ENCODE measurements at regions not wholly inside any gene's neighbourhood (a gene's known extent, or its start where the extent isn't known, plus 50 kb on each side); places are given as distances from the start of the nearest gene placed in this dataset.

- no peak for DNase-seq (ENCODE audit: low read depth)
- Histone ChIP-seq H3K27me3 (ENCODE audit: control insufficient read depth, insufficient read depth, low read length) (no peaks in the 10 kb centered on the region), H3K4me3 (ENCODE audit: low read depth, low read length) (no peak overlapping the region), H3K36me3 (ENCODE audit: control insufficient read depth, insufficient read depth, low read length) (no peaks in the 10 kb centered on the region)
- no peak for TF ChIP-seq CTCF (IDR thresholded peaks at IDR 0.05; ENCODE audit: insufficient read depth, low read length, poor library complexity, severe bottlenecking)
Measured at GRCh38 chrX:149221230-149221629, 283.9 kb downstream of the IDS start.

GRCh38 chrX:149213264-149213663 is 291.8 kb downstream of the IDS start:
- no peak overlapping the region for H3K4me3 ChIP-seq (ENCODE audit: low read depth, low read length)
- no peak for TF ChIP-seq CTCF (IDR thresholded peaks at IDR 0.05; ENCODE audit: insufficient read depth, low read length, poor library complexity, severe bottlenecking)
- no peak for DNase-seq (ENCODE audit: low read depth)
- H3K36me3 ChIP-seq (ENCODE audit: control insufficient read depth, insufficient read depth, low read length) = no peaks in the 10 kb centered on the region
- H3K27me3 ChIP-seq (ENCODE audit: control insufficient read depth, insufficient read depth, low read length) = no peaks in the 10 kb centered on the region

DNA sequence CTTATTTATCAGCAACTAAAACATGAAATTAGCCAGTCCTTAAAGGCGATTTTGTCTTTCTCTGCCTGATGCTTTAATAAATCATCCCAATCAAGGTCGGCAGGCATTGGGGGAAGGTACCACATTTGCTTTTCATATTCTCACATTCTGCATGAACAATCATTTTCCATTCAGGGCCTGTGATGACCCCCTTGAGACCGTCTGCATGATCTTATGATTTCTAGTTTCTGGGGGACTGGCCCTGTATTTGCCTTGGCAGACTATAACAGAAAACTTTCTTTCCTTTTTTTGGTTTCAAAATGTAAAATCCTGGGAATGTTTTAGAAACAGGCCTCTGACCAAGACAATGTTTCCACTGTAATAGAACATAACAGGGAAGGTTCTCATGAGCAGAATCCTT is 296.8 kb downstream of the IDS start:
- no peaks in the 10 kb centered on the region for H3K36me3 ChIP-seq (ENCODE audit: control insufficient read depth, insufficient read depth, low read length)

GRCh38 chrX:149207518-149207917 is 297.6 kb downstream of the IDS start:
- no peak overlapping the region for H3K4me3 ChIP-seq (ENCODE audit: low read depth, low read length)
- TF ChIP-seq CTCF (IDR thresholded peaks at IDR 0.05; ENCODE audit: insufficient read depth, low read length, poor library complexity, severe bottlenecking) = no peak
- DNase-seq (ENCODE audit: low read depth) = no peak
- no peaks in the 10 kb centered on the region for H3K36me3 ChIP-seq (ENCODE audit: control insufficient read depth, insufficient read depth, low read length)
- no peaks in the 10 kb centered on the region for H3K27me3 ChIP-seq (ENCODE audit: control insufficient read depth, insufficient read depth, low read length)

More for the DNA sequence above, 296.8 kb downstream of the IDS start:
- Histone ChIP-seq H3K4me3 (ENCODE audit: low read depth, low read length) (no peak overlapping the region), H3K27me3 (ENCODE audit: control insufficient read depth, insufficient read depth, low read length) (no peaks in the 10 kb centered on the region)
- no peak for DNase-seq (ENCODE audit: low read depth)
- no peak for TF ChIP-seq CTCF (IDR thresholded peaks at IDR 0.05; ENCODE audit: insufficient read depth, low read length, poor library complexity, severe bottlenecking)

- TF ChIP-seq CTCF (IDR thresholded peaks at IDR 0.05; ENCODE audit: insufficient read depth, low read length, poor library complexity, severe bottlenecking) = no peak
Measured at GRCh38 chrX:149205937-149206336, 299.2 kb downstream of the IDS start.

DNA sequence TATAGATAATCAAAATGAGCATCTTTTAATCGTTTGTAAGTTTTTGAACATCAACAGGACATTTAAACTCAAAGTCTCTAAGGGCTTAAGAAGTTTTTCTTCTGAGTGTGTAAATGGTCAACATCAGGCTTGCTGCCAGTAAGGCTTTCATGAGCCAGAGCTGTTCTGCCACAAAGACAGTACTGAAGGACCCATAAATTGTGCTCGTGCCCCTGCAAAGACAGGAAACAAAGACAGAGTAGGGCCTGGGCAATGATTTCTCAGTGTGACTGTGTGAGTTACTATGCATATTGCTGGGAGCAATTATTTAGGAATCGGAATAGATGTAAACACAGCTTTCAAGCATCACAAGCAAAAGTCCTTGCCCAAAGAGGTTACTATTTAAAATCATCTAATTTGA is 300.0 kb downstream of the IDS start:
- TF ChIP-seq CTCF (IDR thresholded peaks at IDR 0.05; ENCODE audit: insufficient read depth, low read length, poor library complexity, severe bottlenecking) = no peak
- H3K27me3 ChIP-seq (ENCODE audit: control insufficient read depth, insufficient read depth, low read length) = no peaks in the 10 kb centered on the region
- no peaks in the 10 kb centered on the region for H3K36me3 ChIP-seq (ENCODE audit: control insufficient read depth, insufficient read depth, low read length)
- no peak for DNase-seq (ENCODE audit: low read depth)
- no peak overlapping the region for H3K4me3 ChIP-seq (ENCODE audit: low read depth, low read length)

More at GRCh38 chrX:149205937-149206336, 299.2 kb downstream of the IDS start:
- Histone ChIP-seq H3K36me3 (ENCODE audit: control insufficient read depth, insufficient read depth, low read length) (no peaks in the 10 kb centered on the region), H3K27me3 (ENCODE audit: control insufficient read depth, insufficient read depth, low read length) (no peaks in the 10 kb centered on the region), H3K4me3 (ENCODE audit: low read depth, low read length) (no peak overlapping the region)
- no peak for DNase-seq (ENCODE audit: low read depth)

Measured in kidney epithelial cell (primary cell).